ENCODE measurements at regions not wholly inside any gene's neighbourhood (a gene's known extent, or its start where the extent isn't known, plus 50 kb on each side); places are given as distances from the start of the nearest gene placed in this dataset.

DNA sequence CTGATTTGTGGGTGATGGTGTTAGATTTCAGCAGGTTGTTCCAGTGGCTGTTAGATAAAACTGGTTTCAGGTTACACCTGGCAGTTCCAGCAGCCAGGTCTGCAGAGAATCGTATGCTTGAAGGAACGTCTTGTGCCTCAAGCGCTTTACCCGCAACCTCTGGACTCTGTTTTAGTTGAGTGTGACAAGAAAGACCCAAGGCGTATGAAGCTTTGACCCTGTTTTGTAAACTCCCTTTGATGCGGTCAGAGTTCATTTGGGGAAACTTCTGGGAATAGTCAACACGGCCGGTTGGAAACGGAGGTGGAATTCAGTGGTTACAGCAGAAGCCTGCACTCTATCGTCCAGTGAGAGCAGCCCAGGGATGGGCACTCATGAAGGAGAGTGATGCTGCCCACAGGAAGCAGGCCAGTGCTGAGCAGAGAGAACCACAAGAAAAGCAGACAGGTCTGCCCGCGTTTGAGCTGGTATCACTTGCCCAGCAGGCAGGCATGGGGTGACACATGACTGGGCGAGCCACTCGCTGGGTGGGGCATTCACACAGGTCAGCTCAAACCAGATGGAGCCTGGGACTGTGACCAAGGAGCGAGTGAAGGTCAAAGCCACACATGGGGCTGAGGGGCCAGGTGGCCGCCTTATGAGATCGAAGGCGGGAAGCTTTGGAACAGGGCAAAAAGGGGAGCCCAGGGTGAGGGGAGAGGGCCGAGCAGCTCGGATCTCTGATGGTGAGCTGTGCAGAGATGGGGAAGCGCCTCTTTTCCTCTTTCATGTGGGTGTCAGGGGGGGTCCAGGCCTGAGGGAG is 99.6 kb upstream of the MBOAT2 start (continued):
- TF ChIP-seq, protein P1, sequence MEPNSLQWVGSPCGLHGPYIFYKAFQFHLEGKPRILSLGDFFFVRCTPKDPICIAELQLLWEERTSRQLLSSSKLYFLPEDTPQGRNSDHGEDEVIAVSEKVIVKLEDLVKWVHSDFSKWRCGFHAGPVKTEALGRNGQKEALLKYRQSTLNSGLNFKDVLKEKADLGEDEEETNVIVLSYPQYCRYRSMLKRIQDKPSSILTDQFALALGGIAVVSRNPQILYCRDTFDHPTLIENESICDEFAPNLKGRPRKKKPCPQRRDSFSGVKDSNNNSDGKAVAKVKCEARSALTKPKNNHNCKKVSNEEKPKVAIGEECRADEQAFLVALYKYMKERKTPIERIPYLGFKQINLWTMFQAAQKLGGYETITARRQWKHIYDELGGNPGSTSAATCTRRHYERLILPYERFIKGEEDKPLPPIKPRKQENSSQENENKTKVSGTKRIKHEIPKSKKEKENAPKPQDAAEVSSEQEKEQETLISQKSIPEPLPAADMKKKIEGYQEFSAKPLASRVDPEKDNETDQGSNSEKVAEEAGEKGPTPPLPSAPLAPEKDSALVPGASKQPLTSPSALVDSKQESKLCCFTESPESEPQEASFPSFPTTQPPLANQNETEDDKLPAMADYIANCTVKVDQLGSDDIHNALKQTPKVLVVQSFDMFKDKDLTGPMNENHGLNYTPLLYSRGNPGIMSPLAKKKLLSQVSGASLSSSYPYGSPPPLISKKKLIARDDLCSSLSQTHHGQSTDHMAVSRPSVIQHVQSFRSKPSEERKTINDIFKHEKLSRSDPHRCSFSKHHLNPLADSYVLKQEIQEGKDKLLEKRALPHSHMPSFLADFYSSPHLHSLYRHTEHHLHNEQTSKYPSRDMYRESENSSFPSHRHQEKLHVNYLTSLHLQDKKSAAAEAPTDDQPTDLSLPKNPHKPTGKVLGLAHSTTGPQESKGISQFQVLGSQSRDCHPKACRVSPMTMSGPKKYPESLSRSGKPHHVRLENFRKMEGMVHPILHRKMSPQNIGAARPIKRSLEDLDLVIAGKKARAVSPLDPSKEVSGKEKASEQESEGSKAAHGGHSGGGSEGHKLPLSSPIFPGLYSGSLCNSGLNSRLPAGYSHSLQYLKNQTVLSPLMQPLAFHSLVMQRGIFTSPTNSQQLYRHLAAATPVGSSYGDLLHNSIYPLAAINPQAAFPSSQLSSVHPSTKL (CRISPR knock-in tag; IDR thresholded peaks at IDR 0.05), result peak; percentile 71
- TF ChIP-seq HMGA1 (CRISPR knock-in tag; conservative IDR thresholded peaks at IDR 0.05) (no peak), BRD4 (CRISPR knock-in tag; IDR thresholded peaks at IDR 0.05) (no peak), ZFYVE20 (CRISPR knock-in tag; IDR thresholded peaks at IDR 0.05; ENCODE audit: borderline replicate concordance, low read depth) (no peak), IRF2 (CRISPR knock-in tag; IDR thresholded peaks at IDR 0.05) (0 out of 2 replicates have a peak, but pooled peaks have one; percentile 13), ERF (CRISPR knock-in tag; IDR thresholded peaks at IDR 0.05) (no peak), HMG20A (CRISPR knock-in tag; IDR thresholded peaks at IDR 0.05; ENCODE audit: borderline replicate concordance) (peak; percentile 40; the same call in 1 of the 2 replicates)
- TF ChIP-seq, protein P2, sequence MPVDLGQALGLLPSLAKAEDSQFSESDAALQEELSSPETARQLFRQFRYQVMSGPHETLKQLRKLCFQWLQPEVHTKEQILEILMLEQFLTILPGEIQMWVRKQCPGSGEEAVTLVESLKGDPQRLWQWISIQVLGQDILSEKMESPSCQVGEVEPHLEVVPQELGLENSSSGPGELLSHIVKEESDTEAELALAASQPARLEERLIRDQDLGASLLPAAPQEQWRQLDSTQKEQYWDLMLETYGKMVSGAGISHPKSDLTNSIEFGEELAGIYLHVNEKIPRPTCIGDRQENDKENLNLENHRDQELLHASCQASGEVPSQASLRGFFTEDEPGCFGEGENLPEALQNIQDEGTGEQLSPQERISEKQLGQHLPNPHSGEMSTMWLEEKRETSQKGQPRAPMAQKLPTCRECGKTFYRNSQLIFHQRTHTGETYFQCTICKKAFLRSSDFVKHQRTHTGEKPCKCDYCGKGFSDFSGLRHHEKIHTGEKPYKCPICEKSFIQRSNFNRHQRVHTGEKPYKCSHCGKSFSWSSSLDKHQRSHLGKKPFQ (CRISPR knock-in tag; IDR thresholded peaks at IDR 0.05; ENCODE audit: insufficient replicate concordance), result no peak
- TF ChIP-seq, protein P3, sequence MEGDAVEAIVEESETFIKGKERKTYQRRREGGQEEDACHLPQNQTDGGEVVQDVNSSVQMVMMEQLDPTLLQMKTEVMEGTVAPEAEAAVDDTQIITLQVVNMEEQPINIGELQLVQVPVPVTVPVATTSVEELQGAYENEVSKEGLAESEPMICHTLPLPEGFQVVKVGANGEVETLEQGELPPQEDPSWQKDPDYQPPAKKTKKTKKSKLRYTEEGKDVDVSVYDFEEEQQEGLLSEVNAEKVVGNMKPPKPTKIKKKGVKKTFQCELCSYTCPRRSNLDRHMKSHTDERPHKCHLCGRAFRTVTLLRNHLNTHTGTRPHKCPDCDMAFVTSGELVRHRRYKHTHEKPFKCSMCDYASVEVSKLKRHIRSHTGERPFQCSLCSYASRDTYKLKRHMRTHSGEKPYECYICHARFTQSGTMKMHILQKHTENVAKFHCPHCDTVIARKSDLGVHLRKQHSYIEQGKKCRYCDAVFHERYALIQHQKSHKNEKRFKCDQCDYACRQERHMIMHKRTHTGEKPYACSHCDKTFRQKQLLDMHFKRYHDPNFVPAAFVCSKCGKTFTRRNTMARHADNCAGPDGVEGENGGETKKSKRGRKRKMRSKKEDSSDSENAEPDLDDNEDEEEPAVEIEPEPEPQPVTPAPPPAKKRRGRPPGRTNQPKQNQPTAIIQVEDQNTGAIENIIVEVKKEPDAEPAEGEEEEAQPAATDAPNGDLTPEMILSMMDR (CRISPR knock-in tag; IDR thresholded peaks at IDR 0.05), result peak; percentile 23; the same call in 1 of the 2 replicates
- TF ChIP-seq, protein P4, sequence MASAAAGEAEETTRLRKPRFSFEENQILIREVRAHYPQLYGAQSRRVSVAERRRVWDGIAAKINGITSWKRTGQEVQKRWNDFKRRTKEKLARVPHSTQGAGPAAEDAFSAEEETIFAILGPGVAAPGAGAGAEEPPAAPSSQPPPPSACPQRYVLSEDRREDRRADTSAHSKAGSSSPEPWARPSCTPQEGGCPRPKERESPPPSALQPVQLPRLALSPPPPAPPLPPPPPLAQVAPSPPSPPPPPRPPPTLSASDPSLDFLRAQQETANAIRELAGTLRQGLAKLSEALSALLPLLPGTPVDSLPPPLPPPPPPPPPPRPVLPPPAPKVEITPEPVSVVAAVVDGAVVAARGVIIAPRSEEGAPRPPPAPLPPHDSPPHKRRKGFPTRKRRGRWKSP (CRISPR knock-in tag; IDR thresholded peaks at IDR 0.05), result no peak
- TF ChIP-seq, protein P5, sequence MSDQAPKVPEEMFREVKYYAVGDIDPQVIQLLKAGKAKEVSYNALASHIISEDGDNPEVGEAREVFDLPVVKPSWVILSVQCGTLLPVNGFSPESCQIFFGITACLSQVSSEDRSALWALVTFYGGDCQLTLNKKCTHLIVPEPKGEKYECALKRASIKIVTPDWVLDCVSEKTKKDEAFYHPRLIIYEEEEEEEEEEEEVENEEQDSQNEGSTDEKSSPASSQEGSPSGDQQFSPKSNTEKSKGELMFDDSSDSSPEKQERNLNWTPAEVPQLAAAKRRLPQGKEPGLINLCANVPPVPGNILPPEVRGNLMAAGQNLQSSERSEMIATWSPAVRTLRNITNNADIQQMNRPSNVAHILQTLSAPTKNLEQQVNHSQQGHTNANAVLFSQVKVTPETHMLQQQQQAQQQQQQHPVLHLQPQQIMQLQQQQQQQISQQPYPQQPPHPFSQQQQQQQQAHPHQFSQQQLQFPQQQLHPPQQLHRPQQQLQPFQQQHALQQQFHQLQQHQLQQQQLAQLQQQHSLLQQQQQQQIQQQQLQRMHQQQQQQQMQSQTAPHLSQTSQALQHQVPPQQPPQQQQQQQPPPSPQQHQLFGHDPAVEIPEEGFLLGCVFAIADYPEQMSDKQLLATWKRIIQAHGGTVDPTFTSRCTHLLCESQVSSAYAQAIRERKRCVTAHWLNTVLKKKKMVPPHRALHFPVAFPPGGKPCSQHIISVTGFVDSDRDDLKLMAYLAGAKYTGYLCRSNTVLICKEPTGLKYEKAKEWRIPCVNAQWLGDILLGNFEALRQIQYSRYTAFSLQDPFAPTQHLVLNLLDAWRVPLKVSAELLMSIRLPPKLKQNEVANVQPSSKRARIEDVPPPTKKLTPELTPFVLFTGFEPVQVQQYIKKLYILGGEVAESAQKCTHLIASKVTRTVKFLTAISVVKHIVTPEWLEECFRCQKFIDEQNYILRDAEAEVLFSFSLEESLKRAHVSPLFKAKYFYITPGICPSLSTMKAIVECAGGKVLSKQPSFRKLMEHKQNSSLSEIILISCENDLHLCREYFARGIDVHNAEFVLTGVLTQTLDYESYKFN (CRISPR knock-in tag; conservative IDR thresholded peaks at IDR 0.05), result 0 out of 2 replicates have a peak, but pooled peaks have one; percentile 34

Data from HepG2 (cell line).